HCT116 (cell line): ENCODE measurements at regions not wholly inside any gene's neighbourhood (a gene's known extent, or its start where the extent isn't known, plus 50 kb on each side); places are given as distances from the start of the nearest gene placed in this dataset.

Source experiments
- ATAC-seq: fragments of 200-7000 bp; cut with Tn5 transposase; 2 replicates; pipeline ENCODE4 v1.9.1; 2020; ENCODE audit warnings: mild to moderate bottlenecking, moderate library complexity
- BruUV-seq: library from RNA; stranded (reverse); fragments of 400-500 nt; replicated peaks from 2 replicates; lab custom pipeline; 2021; lab: Mats Ljungman, UMichigan
- CTCF ChIA-PET: fragments of 300-600 bp; sonication (Branson Sonifier 250); formaldehyde crosslinking; loops from one replicate; lab custom pipeline; 2021; ENCODE audit warnings: antibody characterized with exemption; lab: Charles Lee
- POLR2A ChIA-PET: fragments of 300-600, 350-600 bp; sonication (Branson Sonifier 250); formaldehyde crosslinking; loops from one replicate; lab custom pipeline; 2021; ENCODE audit warnings: antibody characterized with exemption; lab: Charles Lee
- RAD21 ChIA-PET, 2 experiments: fragments of 300-600 bp; sonication (Branson Sonifier 250); formaldehyde crosslinking; loops; one replicate each; lab custom pipeline; 2023; ENCODE audit warnings: low total read pairs in 2 of 2; ENCODE audit not compliant: uncharacterized antibody in 2 of 2, unreplicated experiment in 2 of 2, low non-redundant PET in 1 of 2; lab: Charles Lee
- DNase-seq: peaks from one replicate; pipeline ENCODE4 v3.0.0-alpha.2; 2010; ENCODE audit warnings: low read depth, low spot score
- H2AFZ ChIP-seq: fragments of 200-600 bp; shearing (Covaris generic), sonication (generic); 2 replicates; pipeline ENCODE4 v1.6.1; 2017; ENCODE audit warnings: low read depth, mixed run types, mixed read lengths, antibody characterized with exemption, low read length; ENCODE audit not compliant: poor library complexity, severe bottlenecking
- H3K27ac ChIP-seq: 2 replicates; pipeline ENCODE4 v1.5.1; 2012; ENCODE audit warnings: low read depth, low read length
- H3K27me3 ChIP-seq: fragments of 200-600 bp; sonication (generic); 2 replicates; pipeline ENCODE4 v1.6.1; 2016; ENCODE audit warnings: mixed run types, low read length, mixed read lengths; ENCODE audit not compliant: insufficient read depth
- H3K36me3 ChIP-seq, 2 experiments: fragments of 200-500 bp in 1 of 2; fragments of 200-600 bp in 1 of 2; sonication (Bioruptor generic) in 1 of 2; sonication (generic) in 1 of 2; 2 replicates each; pipeline versions ENCODE4 v1.5.1 to v1.6.1; 2014 to 2016; ENCODE audit warnings: low read length in 2 of 2, inconsistent platforms in 1 of 2, mixed read lengths in 1 of 2, mixed run types in 1 of 2; ENCODE audit not compliant: insufficient read depth in 2 of 2, control insufficient read depth in 1 of 2
- H3K4me1 ChIP-seq, 2 experiments: fragments of 200-600 bp in 1 of 2; sonication (generic) in 1 of 2; 2 replicates each; pipeline versions ENCODE4 v1.5.1 to v1.6.1; 2012 to 2017; ENCODE audit warnings: low read length in 2 of 2, inconsistent platforms in 1 of 2, mild to moderate bottlenecking in 1 of 2, mixed read lengths in 1 of 2, mixed run types in 1 of 2, moderate library complexity in 1 of 2; ENCODE audit not compliant: insufficient read depth in 2 of 2, control insufficient read depth in 1 of 2
- H3K4me2 ChIP-seq: fragments of 200-600 bp; sonication (generic); 2 replicates; pipeline ENCODE4 v1.6.1; 2017; ENCODE audit warnings: mixed run types, low read length, mixed read lengths
- H3K4me3 ChIP-seq, 2 experiments: fragments of 200-600 bp in 1 of 2; sonication (generic) in 1 of 2; replicated peaks in 1 of 2; 2 replicates each; pipeline ENCODE4 v1.5.1; 2011 to 2016; ENCODE audit warnings: low read length in 2 of 2, control low read depth in 1 of 2, low read depth in 1 of 2, mild to moderate bottlenecking in 1 of 2, mixed read lengths in 1 of 2, mixed run types in 1 of 2
- H3K79me2 ChIP-seq: fragments of 200-600 bp; sonication (generic); 2 replicates; pipeline ENCODE4 v1.6.1; 2017; ENCODE audit warnings: mild to moderate bottlenecking, mixed run types, low read length, moderate library complexity, mixed read lengths; ENCODE audit not compliant: insufficient read depth
- H3K9ac ChIP-seq: fragments of 200-600 bp; sonication (generic); 2 replicates; pipeline ENCODE4 v1.6.1; 2016; ENCODE audit warnings: low read length, mixed read lengths
- H3K9me2 ChIP-seq: fragments of 200-600 bp; sonication (generic), shearing (Covaris generic); 2 replicates; pipeline ENCODE4 v1.6.1; 2017; ENCODE audit warnings: mixed run types, mild to moderate bottlenecking, moderate library complexity; ENCODE audit not compliant: insufficient read depth
- H3K9me3 ChIP-seq, 2 experiments: fragments of 200-500 bp in 1 of 2; fragments of 200-600 bp in 1 of 2; sonication (Bioruptor generic) in 1 of 2; sonication (generic) in 1 of 2; 2 replicates each; pipeline ENCODE4 v1.6.1; 2014 to 2017; ENCODE audit warnings: low read length in 2 of 2, mixed read lengths in 2 of 2, inconsistent platforms in 1 of 2, low read depth in 1 of 2, mild to moderate bottlenecking in 1 of 2, mixed run types in 1 of 2, moderate library complexity in 1 of 2; ENCODE audit not compliant: control insufficient read depth in 1 of 2, insufficient read depth in 1 of 2
- H4K20me1 ChIP-seq: fragments of 200-600 bp; sonication (generic), shearing (Covaris generic); 2 replicates; pipeline ENCODE4 v1.6.1; 2017; ENCODE audit warnings: mixed run types, mild to moderate bottlenecking, moderate library complexity; ENCODE audit not compliant: insufficient read depth
- ELF1 ChIP-seq: IDR thresholded peaks from 2 replicates; pipeline ENCODE4 v1.6.1; 2012; ENCODE audit warnings: low read depth, borderline replicate concordance
- EZH2 ChIP-seq: fragments of 200-600 bp; sonication (generic); IDR thresholded peaks from 2 replicates; pipeline ENCODE4 v1.6.1; 2017; ENCODE audit warnings: antibody characterized with exemption, mixed run types
- FOSL1 ChIP-seq: IDR thresholded peaks from 2 replicates; pipeline ENCODE4 v1.6.1; 2012; ENCODE audit warnings: low read depth
- POLR2A ChIP-seq: IDR thresholded peaks from 2 replicates; pipeline ENCODE4 v1.7.0; 2011; ENCODE audit warnings: borderline replicate concordance; ENCODE audit not compliant: insufficient read depth, insufficient read length; ENCODE audit errors: extremely low read depth
- POLR2AphosphoS5 ChIP-seq: IDR thresholded peaks from 2 replicates; pipeline ENCODE4 v1.6.1; 2011; ENCODE audit warnings: mild to moderate bottlenecking, low read depth, low read length, moderate library complexity
- RAD21 ChIP-seq: IDR thresholded peaks from 2 replicates; pipeline ENCODE4 v1.6.1; 2012; ENCODE audit warnings: low read depth, mild to moderate bottlenecking
- SP1 ChIP-seq: IDR thresholded peaks from 2 replicates; pipeline ENCODE4 v1.6.1; 2012; ENCODE audit warnings: low read depth
- SRF ChIP-seq: IDR thresholded peaks from 2 replicates; pipeline ENCODE4 v1.6.1; 2012; ENCODE audit warnings: low read depth
- YY1 ChIP-seq: IDR thresholded peaks from 2 replicates; pipeline ENCODE4 v1.6.1; 2011; ENCODE audit warnings: low read length, low read depth, moderate library complexity, mild to moderate bottlenecking; ENCODE audit not compliant: insufficient replicate concordance; ENCODE audit errors: extremely low read depth
- intact Hi-C: fragments of 100-400 bp; cut with micrococcal nuclease; formaldehyde crosslinking; loops from 2 replicates; pipeline ENCODE4 v1.10.0; 2022
- TF ChIP-seq, protein P1 (sequence below): IDR thresholded peaks from 2 replicates; pipeline ENCODE4 v1.6.1; 2012
- TF ChIP-seq, protein P2 (sequence below): IDR thresholded peaks from 2 replicates; pipeline ENCODE4 v1.6.1; 2012
- TF ChIP-seq, protein P3 (sequence below): IDR thresholded peaks from 2 replicates; pipeline ENCODE4 v1.6.1; 2011; ENCODE audit warnings: mild to moderate bottlenecking, low read length, moderate library complexity; ENCODE audit not compliant: insufficient replicate concordance; ENCODE audit errors: extremely low read depth
- TF ChIP-seq, protein P4 (sequence below), 3 experiments: fragments of 200-600 bp in 1 of 3; sonication (generic) in 1 of 3; IDR thresholded peaks in 2 of 3; conservative IDR thresholded peaks in 1 of 3; 2 replicates each; pipeline ENCODE4 v1.5.1; 2012 to 2017; ENCODE audit warnings: low read depth in 2 of 3, low read length in 2 of 3, antibody characterized with exemption in 1 of 3, borderline replicate concordance in 1 of 3, control low read depth in 1 of 3, mild to moderate bottlenecking in 1 of 3, mixed read lengths in 1 of 3, mixed run types in 1 of 3, moderate library complexity in 1 of 3; ENCODE audit not compliant: insufficient read depth in 1 of 3

DNA sequence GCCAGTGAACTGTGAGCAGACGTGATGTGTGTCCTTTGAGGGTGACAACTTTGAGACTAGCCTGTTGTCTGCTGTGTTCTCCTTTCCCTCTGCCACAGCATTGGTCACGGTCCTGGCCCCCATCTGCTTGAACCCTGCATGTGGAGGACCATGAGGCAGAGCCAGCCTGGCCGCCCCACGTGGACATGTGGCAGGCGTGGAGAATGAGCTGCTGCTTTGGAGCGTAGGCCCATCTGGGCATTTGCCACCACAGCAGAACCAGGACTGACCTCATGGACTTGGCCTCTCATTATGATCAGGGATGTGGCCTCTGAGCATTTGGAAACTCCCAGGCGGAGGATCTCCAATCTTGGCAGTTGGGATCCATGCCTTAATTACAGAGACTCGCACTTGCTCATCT is 448.5 kb downstream of the TCERG1L start:
- intact Hi-C loops, result no loop called here
- TF ChIP-seq POLR2A, result no peak
- TF ChIP-seq ELF1, result no peak
- TF ChIP-seq FOSL1, result no peak
- TF ChIP-seq, protein P1, sequence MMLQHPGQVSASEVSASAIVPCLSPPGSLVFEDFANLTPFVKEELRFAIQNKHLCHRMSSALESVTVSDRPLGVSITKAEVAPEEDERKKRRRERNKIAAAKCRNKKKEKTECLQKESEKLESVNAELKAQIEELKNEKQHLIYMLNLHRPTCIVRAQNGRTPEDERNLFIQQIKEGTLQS, result no peak
- TF ChIP-seq POLR2AphosphoS5, result no peak
- TF ChIP-seq YY1, result no peak
- TF ChIP-seq, protein P2, sequence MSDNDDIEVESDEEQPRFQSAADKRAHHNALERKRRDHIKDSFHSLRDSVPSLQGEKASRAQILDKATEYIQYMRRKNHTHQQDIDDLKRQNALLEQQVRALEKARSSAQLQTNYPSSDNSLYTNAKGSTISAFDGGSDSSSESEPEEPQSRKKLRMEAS, result no peak
- TF ChIP-seq, protein P3, sequence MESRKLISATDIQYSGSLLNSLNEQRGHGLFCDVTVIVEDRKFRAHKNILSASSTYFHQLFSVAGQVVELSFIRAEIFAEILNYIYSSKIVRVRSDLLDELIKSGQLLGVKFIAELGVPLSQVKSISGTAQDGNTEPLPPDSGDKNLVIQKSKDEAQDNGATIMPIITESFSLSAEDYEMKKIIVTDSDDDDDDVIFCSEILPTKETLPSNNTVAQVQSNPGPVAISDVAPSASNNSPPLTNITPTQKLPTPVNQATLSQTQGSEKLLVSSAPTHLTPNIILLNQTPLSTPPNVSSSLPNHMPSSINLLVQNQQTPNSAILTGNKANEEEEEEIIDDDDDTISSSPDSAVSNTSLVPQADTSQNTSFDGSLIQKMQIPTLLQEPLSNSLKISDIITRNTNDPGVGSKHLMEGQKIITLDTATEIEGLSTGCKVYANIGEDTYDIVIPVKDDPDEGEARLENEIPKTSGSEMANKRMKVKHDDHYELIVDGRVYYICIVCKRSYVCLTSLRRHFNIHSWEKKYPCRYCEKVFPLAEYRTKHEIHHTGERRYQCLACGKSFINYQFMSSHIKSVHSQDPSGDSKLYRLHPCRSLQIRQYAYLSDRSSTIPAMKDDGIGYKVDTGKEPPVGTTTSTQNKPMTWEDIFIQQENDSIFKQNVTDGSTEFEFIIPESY, result no peak
- TF ChIP-seq, protein P4, sequence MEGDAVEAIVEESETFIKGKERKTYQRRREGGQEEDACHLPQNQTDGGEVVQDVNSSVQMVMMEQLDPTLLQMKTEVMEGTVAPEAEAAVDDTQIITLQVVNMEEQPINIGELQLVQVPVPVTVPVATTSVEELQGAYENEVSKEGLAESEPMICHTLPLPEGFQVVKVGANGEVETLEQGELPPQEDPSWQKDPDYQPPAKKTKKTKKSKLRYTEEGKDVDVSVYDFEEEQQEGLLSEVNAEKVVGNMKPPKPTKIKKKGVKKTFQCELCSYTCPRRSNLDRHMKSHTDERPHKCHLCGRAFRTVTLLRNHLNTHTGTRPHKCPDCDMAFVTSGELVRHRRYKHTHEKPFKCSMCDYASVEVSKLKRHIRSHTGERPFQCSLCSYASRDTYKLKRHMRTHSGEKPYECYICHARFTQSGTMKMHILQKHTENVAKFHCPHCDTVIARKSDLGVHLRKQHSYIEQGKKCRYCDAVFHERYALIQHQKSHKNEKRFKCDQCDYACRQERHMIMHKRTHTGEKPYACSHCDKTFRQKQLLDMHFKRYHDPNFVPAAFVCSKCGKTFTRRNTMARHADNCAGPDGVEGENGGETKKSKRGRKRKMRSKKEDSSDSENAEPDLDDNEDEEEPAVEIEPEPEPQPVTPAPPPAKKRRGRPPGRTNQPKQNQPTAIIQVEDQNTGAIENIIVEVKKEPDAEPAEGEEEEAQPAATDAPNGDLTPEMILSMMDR (IDR thresholded peaks at IDR 0.05 in 2 of 3, conservative IDR thresholded peaks at IDR 0.05 in 1 of 3; ENCODE audit: borderline replicate concordance in 1 of 3, insufficient read depth in 1 of 3, low read depth in 2 of 3, low read length in 2 of 3), result no peak
- TF ChIP-seq SRF, result no peak
- no peak for TF ChIP-seq EZH2
- no peak for TF ChIP-seq RAD21
- no peak for TF ChIP-seq SP1
- TF ChIP-seq, all 23 proteins: peak for 0
- DNase-seq (no peak), ATAC-seq (no peak)
- ChIA-PET RAD21 (no interaction called here), CTCF (no interaction called here), POLR2A (no interaction called here)
- Histone ChIP-seq H3K4me3 (no peak overlapping the region), H2AFZ (no peak overlapping the region), H3K36me3 (no peaks in the 10 kb centered on the region), H3K4me1 (no peaks in the 10 kb centered on the region), H3K9ac (no peak overlapping the region), H3K9me2 (no peaks in the 10 kb centered on the region), H3K27me3 (no peaks in the 10 kb centered on the region), H3K79me2 (no peaks in the 10 kb centered on the region), H3K27ac (no peak overlapping the region), H3K4me2 (no peak overlapping the region), H4K20me1 (no peaks in the 10 kb centered on the region), H3K9me3 (no peaks in the 10 kb centered on the region)
- BruUV-seq, result no TSS peak
